ENCODE measurements at regions not wholly inside any gene's neighbourhood (a gene's known extent, or its start where the extent isn't known, plus 50 kb on each side); places are given as distances from the start of the nearest gene placed in this dataset. TPM values are rescaled to one million over a fixed set of nuclear protein-coding genes. Genes with fewer than 3 reads are reported as not detected.

GRCh38 chr4:64479338-64479737, 70.1 kb upstream of the TECRL start:
- Histone ChIP-seq H3K36me3 (no peaks in the 10 kb centered on the region), H3K4me1 (peaks cover 0 to 9% of the 10 kb centered on the region in 2 donors), H3K9me3 (no peaks in the 10 kb centered on the region), H3K4me3 (replicated peaks in 1 of 3) (no peak overlapping the region), H3K27ac (no peak overlapping the region), H3K27me3 (no peaks in the 10 kb centered on the region)
- no peak for TF ChIP-seq POLR2A (IDR thresholded peaks at IDR 0.05)
- TF ChIP-seq CTCF (IDR thresholded peaks at IDR 0.05): no peak
- WGBS, 2 donors: 70 to 100% methylated on average over 2 of the region's 2 CpGs
- no peak for DNase-seq
- intact Hi-C loops (cut with DNase I): no loop called here

- WGBS, 2 donors: 81 to 90% methylated on average over 1 of the region's 1 CpG
- peaks cover 0 to 7% of the 10 kb centered on the region in 2 donors for H3K4me1 ChIP-seq
- no peak overlapping the region for H3K27ac ChIP-seq
- H3K4me3 ChIP-seq (replicated peaks in 1 of 3): no peak overlapping the region
- DNase-seq: no peak
- TF ChIP-seq CTCF (IDR thresholded peaks at IDR 0.05) (no peak), POLR2A (IDR thresholded peaks at IDR 0.05) (no peak)
- H3K27me3 ChIP-seq: no peaks in the 10 kb centered on the region
- no peaks in the 10 kb centered on the region for H3K9me3 ChIP-seq
- no peaks in the 10 kb centered on the region for H3K36me3 ChIP-seq
- intact Hi-C loops (cut with DNase I): no loop called here
Observed at GRCh38 chr4:64477127-64477526, 67.9 kb upstream of the TECRL start.

DNA sequence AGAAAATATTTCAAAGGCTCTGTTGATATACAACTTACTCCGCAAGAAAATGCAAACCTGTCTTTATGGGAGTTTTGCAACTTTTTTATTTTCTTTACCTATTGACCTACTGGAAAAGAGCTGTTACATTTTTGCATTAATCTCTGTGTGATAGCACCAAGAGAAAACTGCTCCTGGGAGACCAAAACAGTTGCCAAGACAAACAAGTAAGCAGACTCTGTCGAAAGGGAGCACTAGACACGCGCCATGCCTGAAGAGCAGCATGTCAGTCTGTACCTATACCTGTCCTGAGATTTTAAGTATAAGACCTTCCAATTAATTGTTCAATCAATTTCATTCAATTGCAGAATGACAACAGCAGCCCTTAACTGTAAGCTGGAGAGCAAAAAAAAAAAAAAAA, 56.0 kb upstream of the TECRL start:
- no peaks in the 10 kb centered on the region for H3K9me3 ChIP-seq
- no peak overlapping the region for H3K27ac ChIP-seq
- 69 to 80% methylated on average over 4 of the region's 4 CpGs for WGBS, 2 donors
- no peaks in the 10 kb centered on the region for H3K4me1 ChIP-seq
- DNase-seq: no peak
- no peaks in the 10 kb centered on the region for H3K36me3 ChIP-seq
- intact Hi-C loops (cut with DNase I): no loop called here
- H3K27me3 ChIP-seq: no peaks in the 10 kb centered on the region
- no peak overlapping the region for H3K4me3 ChIP-seq (replicated peaks in 1 of 3)
- TF ChIP-seq POLR2A (IDR thresholded peaks at IDR 0.05) (no peak), CTCF (IDR thresholded peaks at IDR 0.05) (no peak)

DNA sequence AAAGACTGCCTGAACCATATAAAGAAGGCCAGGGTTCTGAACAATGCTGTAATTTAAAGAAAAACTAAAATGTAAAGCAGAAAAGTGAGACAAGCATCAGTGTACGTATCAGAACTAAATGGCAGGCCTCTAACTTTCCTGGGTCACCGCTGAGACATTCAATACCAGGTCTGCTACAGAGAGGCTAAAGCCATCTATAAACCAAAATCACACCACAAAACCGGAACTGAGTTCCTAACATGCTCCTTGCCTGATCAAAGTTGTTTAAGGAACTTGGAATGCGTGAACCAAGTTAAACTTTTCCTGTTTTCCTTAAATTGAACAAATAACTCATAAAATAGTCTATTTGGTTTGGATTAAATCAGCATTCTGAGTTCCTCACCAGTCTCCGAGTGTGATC, 55.3 kb upstream of the TECRL start:
- TF ChIP-seq CTCF (IDR thresholded peaks at IDR 0.05) (no peak), POLR2A (IDR thresholded peaks at IDR 0.05) (no peak)
- H3K27me3 ChIP-seq: no peaks in the 10 kb centered on the region
- no peak overlapping the region for H3K27ac ChIP-seq
- no peak for DNase-seq
- WGBS, 2 donors: 73 to 79% methylated on average over 5 of the region's 5 CpGs
- no peak overlapping the region for H3K4me3 ChIP-seq (replicated peaks in 1 of 3)
- H3K4me1 ChIP-seq: no peaks in the 10 kb centered on the region
- no peaks in the 10 kb centered on the region for H3K9me3 ChIP-seq
- H3K36me3 ChIP-seq: no peaks in the 10 kb centered on the region
- intact Hi-C loops (cut with DNase I): no loop called here

Small RNA genes lying in the stretch of these regions (small RNA-seq; reads per million reads assigned to genes)
- gene MTCO3P27 (not detected), gene MTND4LP31 (not detected)
